ENCODE measurements at regions not wholly inside any gene's neighbourhood (a gene's known extent, or its start where the extent isn't known, plus 50 kb on each side); places are given as distances from the start of the nearest gene placed in this dataset.

DNA sequence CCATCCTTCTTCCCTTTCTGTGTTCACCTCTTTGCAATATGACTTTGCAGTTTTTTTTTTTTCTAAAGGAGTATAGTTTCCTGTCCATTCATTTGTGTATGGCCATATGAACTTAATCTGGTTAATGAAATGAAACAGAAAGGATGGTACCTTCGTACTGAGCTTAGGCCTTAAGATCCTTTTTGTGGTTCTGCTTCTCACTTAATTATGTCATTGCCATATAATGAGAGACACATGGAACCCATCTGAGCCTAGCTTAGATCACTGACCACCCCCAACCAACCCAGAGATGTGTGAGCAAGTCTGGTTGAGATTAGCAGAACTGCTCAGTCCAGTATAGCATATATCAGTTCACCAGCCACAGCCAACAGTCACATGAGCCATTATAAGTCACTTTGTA lies 1179.6 kb downstream of the HACE1 start:
- no peak for TF ChIP-seq GATA2 (IDR thresholded peaks at IDR 0.05; ENCODE audit: low read depth, low read length)
- no peak for TF ChIP-seq GATA3 (IDR thresholded peaks at IDR 0.05; ENCODE audit: low read depth, low read length)

Data from SH-SY5Y (cell line).